Left lung (tissue), 4 donors: ENCODE measurements at regions not wholly inside any gene's neighbourhood (a gene's known extent, or its start where the extent isn't known, plus 50 kb on each side); places are given as distances from the start of the nearest gene placed in this dataset.

Experiments used
- ATAC-seq: fragments of 200-7000 bp; cut with Tn5 transposase; one replicate; pipeline ENCODE4 v1.9.1; 2020; ENCODE audit warnings: moderate library complexity
- DNase-seq, 4 donors: peaks; one replicate each; pipeline ENCODE4 v3.0.0-alpha.2; 2013 to 2020
- H3K27ac ChIP-seq, 2 donors: fragments of 200-600 bp; sonication (generic) in 1 of 2; one replicate each; pipeline versions ENCODE4 v1.5.0 to v1.8.0; 2020 to 2021
- H3K27me3 ChIP-seq, 2 donors: fragments of 200-600 bp; sonication (generic) in 1 of 2; one replicate each; pipeline versions ENCODE4 v1.5.0 to v1.8.0; 2020 to 2021
- H3K36me3 ChIP-seq, 2 donors: fragments of 200-600 bp; sonication (generic) in 1 of 2; one replicate each; pipeline versions ENCODE4 v1.5.0 to v1.8.0; 2020 to 2021
- H3K4me1 ChIP-seq, 2 donors: fragments of 200-600 bp; one replicate each; pipeline ENCODE4 v1.8.0; 2021
- H3K4me3 ChIP-seq, 2 donors: fragments of 200-600 bp; sonication (generic) in 1 of 2; one replicate each; pipeline versions ENCODE4 v1.5.0 to v1.8.0; 2020 to 2021; ENCODE audit warnings: mild to moderate bottlenecking in 1 of 2
- H3K9me3 ChIP-seq, 2 donors: fragments of 200-600 bp; sonication (generic) in 1 of 2; one replicate each; pipeline versions ENCODE4 v1.5.0 to v1.8.0; 2020 to 2021
- intact Hi-C, 2 donors: fragments of 100-400 bp; cut with DNase I; formaldehyde crosslinking; loops; one replicate each; pipeline versions ENCODE4 v1.11.2 to v1.14.2; 2022
- TF ChIP-seq, protein P1 (sequence below), 2 donors: fragments of 200-600 bp; sonication (generic) in 1 of 2; IDR thresholded peaks; one replicate each; pipeline versions ENCODE4 v1.5.0 to v1.8.0; 2021; ENCODE audit warnings: antibody characterized with exemption in 2 of 2
- donor health status: DM: no; HTN: yes; CAD: no.
- donor health status: DM: no; HTN: no; CAD: no.

DNA sequence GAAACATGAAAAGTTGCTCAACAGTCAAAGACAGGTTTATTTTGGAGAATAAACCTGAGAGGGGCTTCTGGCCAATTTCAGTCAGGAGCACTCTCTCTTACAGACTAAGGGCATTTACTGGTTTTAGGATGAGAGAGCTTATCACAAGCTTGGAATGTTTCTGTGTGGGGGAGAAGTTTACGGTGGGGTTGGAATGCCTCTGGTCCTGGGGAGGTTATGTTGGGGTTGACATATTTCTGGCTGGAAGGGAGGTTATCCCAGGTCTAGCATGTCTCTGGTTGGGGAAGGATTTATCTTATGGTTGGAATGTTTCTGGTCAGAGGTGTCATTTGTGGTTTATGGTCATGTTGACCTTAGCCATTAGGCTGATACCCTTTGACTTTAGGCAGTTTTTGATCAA lies 1867.3 kb downstream of the EFNA5 start:
- Histone ChIP-seq H3K9me3 (peaks cover 0 to 8% of the 10 kb centered on the region in 2 donors), H3K36me3 (no peaks in the 10 kb centered on the region), H3K4me3 (no peak overlapping the region), H3K4me1 (no peaks in the 10 kb centered on the region), H3K27ac (no peak overlapping the region), H3K27me3 (no peaks in the 10 kb centered on the region)
- intact Hi-C loops: no loop called here
- ATAC-seq (no peak), DNase-seq (no peak)
- TF ChIP-seq, protein P1, sequence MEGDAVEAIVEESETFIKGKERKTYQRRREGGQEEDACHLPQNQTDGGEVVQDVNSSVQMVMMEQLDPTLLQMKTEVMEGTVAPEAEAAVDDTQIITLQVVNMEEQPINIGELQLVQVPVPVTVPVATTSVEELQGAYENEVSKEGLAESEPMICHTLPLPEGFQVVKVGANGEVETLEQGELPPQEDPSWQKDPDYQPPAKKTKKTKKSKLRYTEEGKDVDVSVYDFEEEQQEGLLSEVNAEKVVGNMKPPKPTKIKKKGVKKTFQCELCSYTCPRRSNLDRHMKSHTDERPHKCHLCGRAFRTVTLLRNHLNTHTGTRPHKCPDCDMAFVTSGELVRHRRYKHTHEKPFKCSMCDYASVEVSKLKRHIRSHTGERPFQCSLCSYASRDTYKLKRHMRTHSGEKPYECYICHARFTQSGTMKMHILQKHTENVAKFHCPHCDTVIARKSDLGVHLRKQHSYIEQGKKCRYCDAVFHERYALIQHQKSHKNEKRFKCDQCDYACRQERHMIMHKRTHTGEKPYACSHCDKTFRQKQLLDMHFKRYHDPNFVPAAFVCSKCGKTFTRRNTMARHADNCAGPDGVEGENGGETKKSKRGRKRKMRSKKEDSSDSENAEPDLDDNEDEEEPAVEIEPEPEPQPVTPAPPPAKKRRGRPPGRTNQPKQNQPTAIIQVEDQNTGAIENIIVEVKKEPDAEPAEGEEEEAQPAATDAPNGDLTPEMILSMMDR (IDR thresholded peaks at IDR 0.05): no peak

DNA sequence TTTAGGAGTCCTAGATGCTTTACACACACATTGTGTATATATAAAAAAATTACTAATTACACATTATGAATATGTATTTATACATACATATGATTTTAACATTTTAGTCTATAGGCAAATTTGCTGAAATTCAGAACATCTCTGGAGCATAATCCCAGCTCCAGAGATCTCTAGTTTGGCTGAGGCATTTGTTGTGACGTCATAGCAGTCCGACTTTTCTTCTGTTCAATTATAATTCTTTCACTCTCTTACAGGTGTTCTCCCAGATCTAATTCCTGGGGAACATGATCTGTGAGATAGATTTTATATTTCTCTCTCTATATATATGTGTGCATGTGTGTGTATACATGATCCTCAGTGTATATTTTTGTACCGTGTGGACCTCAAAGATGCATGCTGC lies 1876.2 kb downstream of the EFNA5 start:
- intact Hi-C loops: no loop called here
- TF ChIP-seq, protein P1 (IDR thresholded peaks at IDR 0.05): no peak
- ATAC-seq: no peak
- no peak for DNase-seq
- Histone ChIP-seq H3K36me3 (no peaks in the 10 kb centered on the region), H3K9me3 (no peaks in the 10 kb centered on the region), H3K27ac (no peak overlapping the region), H3K4me1 (no peaks in the 10 kb centered on the region), H3K27me3 (no peaks in the 10 kb centered on the region), H3K4me3 (no peak overlapping the region)

DNA sequence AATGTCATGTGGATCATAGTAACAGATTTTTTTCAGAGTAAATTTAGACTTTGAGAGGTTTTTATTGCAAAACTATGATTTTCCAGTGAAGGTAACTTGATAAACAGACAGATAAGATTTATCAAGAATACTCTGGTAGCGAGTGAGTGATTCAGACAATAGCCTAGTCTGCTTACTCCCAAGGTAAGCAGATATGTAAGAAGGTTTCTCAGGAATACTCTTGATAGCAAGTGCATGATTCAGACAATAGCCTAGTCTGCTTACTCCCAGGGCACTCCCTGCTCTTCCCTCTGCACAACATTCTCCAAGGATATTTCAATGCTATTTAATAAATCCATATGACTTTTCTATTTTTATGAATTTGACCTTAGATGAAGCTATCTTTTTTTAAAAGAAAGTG lies 1881.5 kb downstream of the EFNA5 start:
- TF ChIP-seq, protein P1 (IDR thresholded peaks at IDR 0.05): no peak
- Histone ChIP-seq H3K4me3 (no peak overlapping the region), H3K4me1 (no peaks in the 10 kb centered on the region), H3K36me3 (no peaks in the 10 kb centered on the region), H3K9me3 (no peaks in the 10 kb centered on the region), H3K27ac (no peak overlapping the region), H3K27me3 (no peaks in the 10 kb centered on the region)
- intact Hi-C loops: no loop called here
- no peak for ATAC-seq
- no peak for DNase-seq

DNA sequence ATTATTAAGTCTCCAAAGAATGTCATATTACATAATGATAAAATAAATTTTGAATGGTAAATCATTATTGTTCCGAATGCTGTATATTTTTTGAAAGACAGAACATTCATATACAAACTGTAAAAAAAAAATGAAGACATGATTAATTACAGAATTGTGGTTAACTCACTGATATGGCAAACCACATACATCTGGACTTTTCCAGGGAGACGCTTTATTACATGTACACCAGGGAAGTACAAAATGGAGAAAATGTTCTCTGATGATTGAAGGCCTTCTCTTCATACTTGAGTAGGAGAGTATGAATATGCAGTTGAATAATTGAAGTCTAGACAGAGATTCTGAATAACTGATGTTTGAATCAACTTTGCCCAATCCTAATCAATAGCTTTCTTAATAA lies 1886.9 kb downstream of the EFNA5 start:
- TF ChIP-seq, protein P1 (IDR thresholded peaks at IDR 0.05): no peak
- DNase-seq: no peak
- no peaks in the 10 kb centered on the region for H3K4me1 ChIP-seq
- no peak overlapping the region for H3K27ac ChIP-seq
- intact Hi-C loops: no loop called here
- no peaks in the 10 kb centered on the region for H3K36me3 ChIP-seq
- H3K27me3 ChIP-seq: no peaks in the 10 kb centered on the region
- H3K4me3 ChIP-seq: no peak overlapping the region
- H3K9me3 ChIP-seq: no peaks in the 10 kb centered on the region
- no peak for ATAC-seq

DNA sequence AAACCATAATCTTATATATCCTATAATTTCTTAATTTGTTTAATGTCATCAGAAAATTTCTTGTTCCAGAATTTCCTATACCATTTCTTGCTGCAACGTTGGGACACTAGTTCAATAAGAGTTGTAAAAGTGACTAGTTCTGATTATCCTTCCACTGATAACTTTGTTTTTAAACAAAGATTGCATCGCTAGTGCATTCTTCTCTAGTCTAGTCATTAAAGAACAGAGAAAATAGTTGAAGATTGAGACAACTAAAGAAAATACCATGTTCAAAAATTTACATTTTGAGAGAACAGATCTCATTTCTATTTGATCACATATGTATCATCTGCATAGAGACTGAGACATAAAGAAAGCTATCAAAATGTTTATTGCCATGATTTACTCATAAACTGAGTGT lies 1888.2 kb downstream of the EFNA5 start:
- Histone ChIP-seq H3K9me3 (no peaks in the 10 kb centered on the region), H3K27ac (no peak overlapping the region), H3K4me1 (no peaks in the 10 kb centered on the region), H3K36me3 (no peaks in the 10 kb centered on the region), H3K4me3 (no peak overlapping the region), H3K27me3 (no peaks in the 10 kb centered on the region)
- DNase-seq (no peak), ATAC-seq (no peak)
- TF ChIP-seq, protein P1 (IDR thresholded peaks at IDR 0.05): no peak
- intact Hi-C loops: no loop called here
